ENCODE measurements at regions not wholly inside any gene's neighbourhood (a gene's known extent, or its start where the extent isn't known, plus 50 kb on each side); places are given as distances from the start of the nearest gene placed in this dataset.

- Histone ChIP-seq H3K27me3 (ENCODE audit: insufficient read depth) (no peaks in the 10 kb centered on the region), H3K9me2 (ENCODE audit: insufficient read depth) (no peaks in the 10 kb centered on the region; the same call in 1 of the 2 replicates), H3K36me3 (ENCODE audit: insufficient read depth) (no peaks in the 10 kb centered on the region), H3K4me3 (no peak overlapping the region), H3K27ac (ENCODE audit: low read depth) (no peak overlapping the region), H3K4me1 (ENCODE audit: insufficient read depth) (no peaks in the 10 kb centered on the region), H3F3A (replicated peaks; ENCODE audit: low read depth) (no peaks in the 10 kb centered on the region), H3K79me2 (replicated peaks; ENCODE audit: insufficient read depth) (no peaks in the 10 kb centered on the region), H4K20me1 (replicated peaks; ENCODE audit: insufficient read depth) (no peaks in the 10 kb centered on the region), H2AFZ (0 out of 2 replicates have a peak overlapping the region, but pooled peaks have one; percentile 16), H3K4me2 (no peak overlapping the region)
- DNase-seq (ENCODE audit: low spot score) (peak; percentile 60), ATAC-seq (no peak)
- TF ChIP-seq CREB1 (CRISPR knock-in tag; IDR thresholded peaks at IDR 0.05; ENCODE audit: low read depth) (no peak), ETS1 (IDR thresholded peaks at IDR 0.05) (no peak), CTCF (conservative IDR thresholded peaks at IDR 0.05; ENCODE audit: low read depth in 2 of 2) (peak; percentile 63 to 88)
- H3K36me3 Mint-ChIP-seq (ENCODE audit: low read depth): no peaks in the 10 kb centered on the region
- H3K4me3 Mint-ChIP-seq: no peak overlapping the region
- no peaks in the 10 kb centered on the region for H3K9me3 Mint-ChIP-seq
- no peak overlapping the region for H3K27ac Mint-ChIP-seq
- H3K4me1 Mint-ChIP-seq: no peaks in the 10 kb centered on the region
- H3K27me3 Mint-ChIP-seq (ENCODE audit: insufficient read depth, low read depth, poor library complexity): peaks cover 2% of the 10 kb centered on the region
These were observed 499.3 kb upstream of the ADAMTS5 start for GRCh38 chr21:27466140-27466539.

GRCh38 chr21:27464648-27465047 is 497.8 kb upstream of the ADAMTS5 start:
- H3K27me3 ChIP-seq (ENCODE audit: insufficient read depth): no peaks in the 10 kb centered on the region
- no peak overlapping the region for H3K4me3 ChIP-seq
- Mint-ChIP-seq H3K27ac (no peak overlapping the region), H3K36me3 (ENCODE audit: low read depth) (no peaks in the 10 kb centered on the region), H3K27me3 (ENCODE audit: insufficient read depth, low read depth, poor library complexity) (peaks cover 2% of the 10 kb centered on the region), H3K4me3 (no peak overlapping the region), H3K4me1 (no peaks in the 10 kb centered on the region), H3K9me3 (no peaks in the 10 kb centered on the region)
- no peaks in the 10 kb centered on the region; the same call in 1 of the 2 replicates for H3K9me2 ChIP-seq (ENCODE audit: insufficient read depth)
- no peak for TF ChIP-seq STAT1 (IDR thresholded peaks at IDR 0.05; ENCODE audit: unreplicated experiment)
- no peak for TF ChIP-seq ZNF114 (CRISPR knock-in tag; IDR thresholded peaks at IDR 0.05)
- TF ChIP-seq CTCF (conservative IDR thresholded peaks at IDR 0.05; ENCODE audit: low read depth in 2 of 2): no peak
- TF ChIP-seq CREB1 (CRISPR knock-in tag; IDR thresholded peaks at IDR 0.05; ENCODE audit: low read depth): no peak
- no peak for TF ChIP-seq NANOG (IDR thresholded peaks at IDR 0.05; ENCODE audit: borderline replicate concordance)
- no peaks in the 10 kb centered on the region for H4K20me1 ChIP-seq (replicated peaks; ENCODE audit: insufficient read depth)
- no peaks in the 10 kb centered on the region for H3K4me1 ChIP-seq (ENCODE audit: insufficient read depth)
- H3K27ac ChIP-seq (ENCODE audit: low read depth): no peak overlapping the region
- ATAC-seq: no peak
- no peaks in the 10 kb centered on the region for H3K79me2 ChIP-seq (replicated peaks; ENCODE audit: insufficient read depth)
- H3K4me2 ChIP-seq: no peak overlapping the region
- DNase-seq (ENCODE audit: low spot score): no peak
- H2AFZ ChIP-seq: no peak overlapping the region
- no peaks in the 10 kb centered on the region for H3K36me3 ChIP-seq (ENCODE audit: insufficient read depth)
- no peaks in the 10 kb centered on the region for H3F3A ChIP-seq (replicated peaks; ENCODE audit: low read depth)

Data from GM23338 (cell line).